Right lobe of liver (tissue), 4 donors: ENCODE measurements at regions not wholly inside any gene's neighbourhood (a gene's known extent, or its start where the extent isn't known, plus 50 kb on each side); places are given as distances from the start of the nearest gene placed in this dataset.

Experiments used
- CTCF ChIP-seq, 4 donors: fragments of 200-600 bp in 3 of 4; fragments of 450-650 bp in 1 of 4; IDR thresholded peaks; one replicate each; pipeline versions ENCODE4 v1.5.1 to v1.8.0; 2016 to 2022; ENCODE audit warnings: antibody characterized with exemption in 4 of 4, mild to moderate bottlenecking in 2 of 4
- POLR2A ChIP-seq: fragments of 450-650 bp; IDR thresholded peaks from one replicate; pipeline ENCODE4 v1.6.1; 2017; ENCODE audit warnings: antibody characterized with exemption, mild to moderate bottlenecking
- donor health status: DM: no; HTN: no; CAD: no.
- donor health status: DM: no; HTN: no; CAD: no.
- donor health status: DM: no; HTN: yes; CAD: no.

- TF ChIP-seq POLR2A (no peak), CTCF (IDR thresholded peaks at IDR 0.05) (no peak)
Measured at GRCh38 chr2:144939590-144939989, 419.7 kb upstream of the ZEB2 start.
